Adrenal gland (tissue), 9 donors: ENCODE measurements at regions not wholly inside any gene's neighbourhood (a gene's known extent, or its start where the extent isn't known, plus 50 kb on each side); places are given as distances from the start of the nearest gene placed in this dataset.

Experiments
- DNase-seq, 7 donors: peaks; one replicate each; pipeline ENCODE4 v3.0.0-alpha.2; 2019 to 2020
- H3K27ac ChIP-seq, 5 donors: fragments of 200-600 bp; sonication (generic) in 4 of 5; 1 replicate in 3 of 5; 2 replicates in 2 of 5; pipeline versions ENCODE4 v1.5.1 to v1.8.0; 2016 to 2020; ENCODE audit warnings: mild to moderate bottlenecking in 1 of 5
- H3K27me3 ChIP-seq: fragments of 200-600 bp; 2 replicates; pipeline ENCODE4 v1.8.0; 2021
- H3K36me3 ChIP-seq, 2 donors: fragments of 200-600 bp; replicated peaks in 1 of 2; 1 replicate in 1 of 2; 2 replicates in 1 of 2; pipeline versions ENCODE4 v1.5.1 to v1.8.0; 2018 to 2022
- H3K4me1 ChIP-seq, 2 donors: fragments of 200-600 bp; replicated peaks in 1 of 2; 1 replicate in 1 of 2; 2 replicates in 1 of 2; pipeline versions ENCODE4 v1.5.1 to v1.8.0; 2018 to 2021
- H3K4me3 ChIP-seq, 4 donors: fragments of 200-600 bp; sonication (generic) in 3 of 4; one replicate each; pipeline ENCODE4 v1.5.1; 2016 to 2018
- H3K9me3 ChIP-seq, 3 donors: fragments of 200-600 bp; sonication (generic) in 1 of 3; replicated peaks in 1 of 3; 1 replicate in 2 of 3; 2 replicates in 1 of 3; pipeline versions ENCODE4 v1.5.1 to v1.8.0; 2016 to 2021
- POLR2A ChIP-seq, 2 donors: fragments of 450-650 bp; IDR thresholded peaks; one replicate each; pipeline ENCODE4 v1.6.1; 2017; ENCODE audit warnings: antibody characterized with exemption in 2 of 2, mild to moderate bottlenecking in 2 of 2, moderate library complexity in 1 of 2
- WGBS, 4 donors: extraction: QIAGEN DNeasy Blood & Tissue Kit in 2 of 4; methylation state at CpG; one replicate each; pipeline versions ENCODE4 v1.1.5 to v1.1.7; 2013 to 2017; 5-methylcytosine and 5-hydroxymethylcytosine counted together
- intact Hi-C, 2 donors: fragments of 100-400 bp; cut with DNase I; formaldehyde crosslinking; loops; one replicate each; pipeline versions ENCODE4 v1.14.1 to v1.15.0; 2022 to 2023
- TF ChIP-seq, protein P1 (sequence below), 6 experiments: fragments of 450-650 bp in 4 of 6; fragments of 200-600 bp in 2 of 6; sonication (generic) in 1 of 6; IDR thresholded peaks; 1 replicate in 5 of 6; 2 replicates in 1 of 6; pipeline versions ENCODE4 v1.5.1 to v1.8.0; 2016 to 2021; ENCODE audit warnings: antibody characterized with exemption in 6 of 6, mild to moderate bottlenecking in 2 of 6, moderate library complexity in 1 of 6
- donor health status: healthy with polysubstance abuse.
- donor health status: Bipolar disorder and iron deficiency.
- donor health status: DM: yes; HTN: yes; CAD: no.
- donor health status: DM: no; HTN: no; CAD: no.
- donor health status: DM: no; HTN: no; CAD: no.

DNA sequence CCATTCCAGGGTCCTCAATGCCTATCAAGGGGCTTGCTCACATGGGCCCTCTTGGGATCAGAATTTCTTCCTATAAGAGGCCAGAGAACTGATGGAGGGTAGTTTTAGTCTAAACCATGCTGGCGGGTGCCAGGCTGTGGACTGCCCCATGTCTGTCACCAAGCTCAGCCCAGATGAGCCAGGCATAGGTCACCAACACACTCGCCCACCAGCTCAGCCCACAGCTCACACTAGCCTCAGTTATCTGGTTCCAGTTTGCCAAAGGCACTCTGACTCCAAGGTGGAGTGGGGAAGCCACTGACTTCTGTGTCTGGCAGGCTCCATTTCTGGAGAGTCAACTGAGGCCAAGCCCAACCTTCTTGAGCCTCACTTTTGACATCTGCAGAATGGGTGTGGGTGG is 50.7 kb upstream of the INSYN1 start:
- H3K9me3 ChIP-seq: no peaks in the 10 kb centered on the region
- TF ChIP-seq, protein P1, sequence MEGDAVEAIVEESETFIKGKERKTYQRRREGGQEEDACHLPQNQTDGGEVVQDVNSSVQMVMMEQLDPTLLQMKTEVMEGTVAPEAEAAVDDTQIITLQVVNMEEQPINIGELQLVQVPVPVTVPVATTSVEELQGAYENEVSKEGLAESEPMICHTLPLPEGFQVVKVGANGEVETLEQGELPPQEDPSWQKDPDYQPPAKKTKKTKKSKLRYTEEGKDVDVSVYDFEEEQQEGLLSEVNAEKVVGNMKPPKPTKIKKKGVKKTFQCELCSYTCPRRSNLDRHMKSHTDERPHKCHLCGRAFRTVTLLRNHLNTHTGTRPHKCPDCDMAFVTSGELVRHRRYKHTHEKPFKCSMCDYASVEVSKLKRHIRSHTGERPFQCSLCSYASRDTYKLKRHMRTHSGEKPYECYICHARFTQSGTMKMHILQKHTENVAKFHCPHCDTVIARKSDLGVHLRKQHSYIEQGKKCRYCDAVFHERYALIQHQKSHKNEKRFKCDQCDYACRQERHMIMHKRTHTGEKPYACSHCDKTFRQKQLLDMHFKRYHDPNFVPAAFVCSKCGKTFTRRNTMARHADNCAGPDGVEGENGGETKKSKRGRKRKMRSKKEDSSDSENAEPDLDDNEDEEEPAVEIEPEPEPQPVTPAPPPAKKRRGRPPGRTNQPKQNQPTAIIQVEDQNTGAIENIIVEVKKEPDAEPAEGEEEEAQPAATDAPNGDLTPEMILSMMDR (IDR thresholded peaks at IDR 0.05): no peak
- no peak for TF ChIP-seq POLR2A (IDR thresholded peaks at IDR 0.05)
- H3K4me1 ChIP-seq: peaks cover 0 to 5% of the 10 kb centered on the region in 2 donors
- no peak for DNase-seq
- H3K4me3 ChIP-seq: no peak overlapping the region
- no peaks in the 10 kb centered on the region for H3K36me3 ChIP-seq
- no peak overlapping the region for H3K27ac ChIP-seq
- H3K27me3 ChIP-seq: no peaks in the 10 kb centered on the region
- WGBS, 4 donors: 74 to 87% (median 80%) methylated on average over 2 of the region's 2 CpGs
- intact Hi-C loops: no loop called here

- Histone ChIP-seq H3K4me1 (peaks cover 0 to 5% of the 10 kb centered on the region in 2 donors), H3K36me3 (no peaks in the 10 kb centered on the region), H3K4me3 (no peak overlapping the region), H3K9me3 (no peaks in the 10 kb centered on the region), H3K27ac (no peak overlapping the region), H3K27me3 (no peaks in the 10 kb centered on the region)
- 80 to 85% (median 83%) methylated on average over 9 of the region's 9 CpGs for WGBS, 4 donors
- intact Hi-C loops: no loop called here
- no peak for DNase-seq
- TF ChIP-seq POLR2A (IDR thresholded peaks at IDR 0.05): no peak
Measured at GRCh38 chr15:73805504-73806089, 52.4 kb upstream of the INSYN1 start.

- no peaks in the 10 kb centered on the region for H3K36me3 ChIP-seq
- intact Hi-C loops: no loop called here
Measured at GRCh38 chr15:73806698-73807483, 53.7 kb upstream of the INSYN1 start.

DNA sequence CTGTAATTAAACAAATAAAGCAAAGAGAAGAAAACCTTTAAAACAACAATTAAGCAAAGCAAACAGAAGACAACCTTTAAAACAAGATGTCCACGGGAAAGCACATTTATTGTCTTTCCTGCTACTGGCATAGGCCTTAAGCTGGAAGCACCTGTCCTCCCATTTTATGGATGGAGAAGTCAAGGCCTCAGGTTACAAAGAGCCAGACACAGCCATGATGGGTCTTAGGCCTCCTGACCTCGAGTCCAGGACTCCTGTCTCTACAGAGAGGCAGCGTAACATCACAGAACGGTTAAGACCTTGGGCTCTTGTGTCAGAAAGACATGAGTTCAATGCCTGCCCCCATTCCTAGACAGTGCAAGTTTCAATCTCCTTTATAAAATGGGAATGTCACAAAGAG is 54.7 kb upstream of the INSYN1 start:
- no peaks in the 10 kb centered on the region for H3K27me3 ChIP-seq
- H3K4me3 ChIP-seq: no peak overlapping the region
- no peak overlapping the region for H3K27ac ChIP-seq
- H3K9me3 ChIP-seq: no peaks in the 10 kb centered on the region
- DNase-seq: no peak
- intact Hi-C loops: no loop called here
- H3K36me3 ChIP-seq: no peaks in the 10 kb centered on the region
- no peaks in the 10 kb centered on the region for H3K4me1 ChIP-seq
- no peak for TF ChIP-seq POLR2A (IDR thresholded peaks at IDR 0.05)
- TF ChIP-seq, protein P1 (IDR thresholded peaks at IDR 0.05): no peak
- 83 to 88% (median 84%) methylated on average over 4 of the region's 4 CpGs for WGBS, 4 donors

More at GRCh38 chr15:73806698-73807483, 53.7 kb upstream of the INSYN1 start:
- 85 to 90% (median 87%) methylated on average over 11 to 12 of the region's 12 CpGs for WGBS, 4 donors
- Histone ChIP-seq H3K9me3 (no peaks in the 10 kb centered on the region), H3K4me3 (no peak overlapping the region), H3K4me1 (no peaks in the 10 kb centered on the region), H3K27me3 (no peaks in the 10 kb centered on the region), H3K27ac (no peak overlapping the region)
- no peak for TF ChIP-seq POLR2A (IDR thresholded peaks at IDR 0.05)
- TF ChIP-seq, protein P1 (IDR thresholded peaks at IDR 0.05): no peak
- no peak for DNase-seq
